GM20431 (cell line): ENCODE measurements at regions not wholly inside any gene's neighbourhood (a gene's known extent, or its start where the extent isn't known, plus 50 kb on each side); places are given as distances from the start of the nearest gene placed in this dataset.
"Not testable (repeated sequence)": the region's sequence is repeated elsewhere in the genome, so short reads cannot be mapped to it uniquely, and the experiment has no call there.

ENCODE experiments used
- in situ Hi-C: fragments of 300-500 bp; cut with MseI, MboI; formaldehyde crosslinking; loops from one replicate; pipeline ENCODE4 v1.15.0; 2020; ENCODE audit warnings: low sequenced_read_pairs; ENCODE audit not compliant: unreplicated experiment

GRCh38 chr13:62721893-62722292, 1306.2 kb upstream of the PCDH20 start:
- in situ Hi-C loops = no loop called here

- in situ Hi-C loops = not testable (repeated sequence)
Observed at GRCh38 chr13:62711948-62712347, 1296.3 kb upstream of the PCDH20 start.

GRCh38 chr13:62710787-62711186, 1295.1 kb upstream of the PCDH20 start:
- in situ Hi-C loops = no loop called here

DNA sequence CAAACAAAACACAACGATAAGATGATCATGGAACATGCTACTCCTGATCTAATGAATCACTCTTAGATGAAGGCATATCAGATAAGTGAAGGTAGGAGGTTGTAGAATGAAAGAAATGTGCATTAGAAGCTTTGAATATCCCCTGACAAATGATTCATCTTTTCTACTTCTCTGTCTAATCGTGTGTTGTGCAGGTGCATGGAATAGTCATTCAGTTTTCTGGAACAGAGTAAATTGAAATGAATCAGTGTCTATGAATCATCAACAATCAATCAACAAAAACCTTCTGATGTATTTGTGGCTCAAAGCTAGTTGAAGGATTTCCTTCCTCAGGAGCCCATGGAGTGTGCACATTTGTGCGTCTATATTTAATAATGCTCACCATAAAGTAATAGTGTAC, 1290.4 kb upstream of the PCDH20 start:
- in situ Hi-C loops = no loop called here

- in situ Hi-C loops = no loop called here
Observed at GRCh38 chr13:62704875-62705274, 1289.2 kb upstream of the PCDH20 start.

DNA sequence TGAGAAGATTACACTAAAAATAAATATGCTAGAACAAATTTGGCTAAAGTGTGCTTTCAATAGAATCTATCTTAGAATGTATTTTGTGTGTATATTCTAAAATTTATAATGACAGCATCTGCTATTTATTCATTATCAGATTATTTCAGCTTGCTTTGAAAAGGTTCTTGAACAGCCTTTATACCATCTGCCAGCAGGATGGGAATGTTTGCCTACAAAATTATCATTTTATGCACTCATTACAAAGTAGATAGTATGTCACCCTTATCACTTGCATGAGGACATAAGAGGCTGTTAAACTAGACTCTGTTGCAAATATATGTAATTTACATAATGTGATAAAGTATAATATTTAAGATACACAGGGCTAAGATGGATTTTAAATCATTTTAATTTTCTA, 1286.9 kb upstream of the PCDH20 start:
- in situ Hi-C loops = no loop called here

GRCh38 chr13:62697701-62698100, 1282.1 kb upstream of the PCDH20 start:
- in situ Hi-C loops = no loop called here

DNA sequence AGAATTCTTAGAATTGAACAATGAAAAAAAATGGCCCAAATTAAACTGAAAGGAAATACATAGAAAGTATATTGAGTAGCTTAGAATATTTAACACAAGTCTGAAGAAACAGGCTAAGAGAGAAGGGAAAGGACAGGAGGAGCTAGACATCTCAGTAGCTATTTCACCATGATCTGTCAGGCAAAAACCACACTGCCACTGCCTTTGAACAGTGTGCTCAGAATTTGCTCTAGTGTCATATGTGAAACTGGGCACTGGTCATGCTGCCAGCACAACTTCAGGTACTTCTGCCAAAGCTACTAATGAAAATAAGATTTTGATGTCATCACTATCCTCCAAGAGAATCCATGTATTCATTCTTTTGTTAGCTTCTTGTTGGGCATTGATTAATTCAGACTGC, 1280.8 kb upstream of the PCDH20 start:
- in situ Hi-C loops = no loop called here

DNA sequence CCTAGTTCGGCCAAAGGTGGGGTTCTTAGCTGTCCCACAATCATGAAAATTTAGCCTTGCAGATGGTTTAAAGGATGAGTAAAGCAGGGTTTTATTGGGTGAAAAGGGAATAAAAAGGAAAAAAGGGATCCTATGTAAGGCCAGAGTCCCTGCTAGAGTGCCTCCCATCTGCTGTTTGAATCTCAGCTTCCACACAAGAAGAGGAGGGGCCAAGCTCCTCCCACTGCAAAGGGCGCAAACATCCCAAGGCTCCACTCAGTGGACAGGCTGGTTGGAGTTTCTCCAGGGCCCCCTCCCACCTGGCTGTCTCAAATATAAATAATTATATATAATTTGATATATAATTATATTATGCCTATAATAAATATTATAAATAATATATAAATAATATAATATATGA, 1272.1 kb upstream of the PCDH20 start:
- in situ Hi-C loops = no loop called here

- in situ Hi-C loops = no loop called here
Observed at GRCh38 chr13:62684359-62684758, 1268.7 kb upstream of the PCDH20 start.

DNA sequence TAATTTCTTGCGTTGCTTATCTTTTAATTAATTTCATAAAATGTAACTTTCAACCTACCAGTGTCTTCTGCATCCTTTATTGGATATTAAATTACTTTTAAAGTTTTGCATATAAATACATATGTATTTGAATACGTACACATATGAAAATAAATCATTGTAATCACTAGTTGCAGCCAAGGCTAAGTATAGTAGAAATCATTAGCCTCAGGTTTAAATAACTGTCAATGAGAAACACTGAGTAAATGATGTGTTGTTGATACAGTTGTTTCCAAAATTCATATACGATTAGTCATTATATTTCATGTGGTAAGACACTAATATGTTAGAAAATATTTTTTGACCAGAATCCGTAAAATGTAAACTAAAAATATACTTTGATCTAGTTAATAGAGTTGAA, 1267.1 kb upstream of the PCDH20 start:
- in situ Hi-C loops = no loop called here

GRCh38 chr13:62678039-62678438, 1262.4 kb upstream of the PCDH20 start:
- in situ Hi-C loops = no loop called here

DNA sequence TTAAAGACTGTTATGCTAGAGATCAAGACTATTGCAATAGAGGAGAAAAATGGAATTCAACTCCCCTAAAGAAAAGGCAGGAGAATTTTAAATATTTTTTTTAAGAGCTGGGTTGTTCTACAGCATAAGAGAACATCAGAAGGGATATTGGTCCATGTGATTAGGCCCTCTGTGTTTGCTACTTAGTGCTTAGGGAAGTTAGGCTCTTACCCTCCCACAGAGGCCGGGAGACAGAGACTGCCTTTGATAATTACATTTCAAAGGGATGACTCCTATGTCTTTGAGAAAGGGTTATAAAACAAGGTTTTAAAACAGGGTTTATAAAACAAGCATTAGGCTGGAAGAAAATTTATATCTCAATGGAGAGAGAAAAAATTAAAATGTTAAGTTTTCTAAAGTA, 1248.1 kb upstream of the PCDH20 start:
- in situ Hi-C loops = no loop called here

GRCh38 chr13:62659365-62659764, 1243.7 kb upstream of the PCDH20 start:
- in situ Hi-C loops = no loop called here

DNA sequence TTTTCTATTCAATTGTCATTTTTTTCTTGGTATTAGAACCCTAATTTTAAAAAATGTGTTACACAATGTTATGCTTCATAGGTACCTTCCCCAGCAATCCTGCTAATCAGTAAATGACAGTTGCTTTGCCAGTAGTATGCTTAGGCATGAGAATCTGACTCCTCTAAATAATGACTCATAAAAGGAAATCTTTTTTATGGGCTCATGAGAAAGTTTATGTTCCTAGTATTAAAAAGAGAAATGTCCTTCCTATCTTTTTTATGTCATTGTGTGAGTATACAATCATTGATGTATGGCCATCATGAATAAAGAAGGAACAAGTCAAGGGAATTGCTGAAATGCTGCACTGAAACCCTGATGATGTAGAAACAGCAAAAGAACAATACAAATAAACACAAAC, 1237.7 kb upstream of the PCDH20 start:
- in situ Hi-C loops = no loop called here

DNA sequence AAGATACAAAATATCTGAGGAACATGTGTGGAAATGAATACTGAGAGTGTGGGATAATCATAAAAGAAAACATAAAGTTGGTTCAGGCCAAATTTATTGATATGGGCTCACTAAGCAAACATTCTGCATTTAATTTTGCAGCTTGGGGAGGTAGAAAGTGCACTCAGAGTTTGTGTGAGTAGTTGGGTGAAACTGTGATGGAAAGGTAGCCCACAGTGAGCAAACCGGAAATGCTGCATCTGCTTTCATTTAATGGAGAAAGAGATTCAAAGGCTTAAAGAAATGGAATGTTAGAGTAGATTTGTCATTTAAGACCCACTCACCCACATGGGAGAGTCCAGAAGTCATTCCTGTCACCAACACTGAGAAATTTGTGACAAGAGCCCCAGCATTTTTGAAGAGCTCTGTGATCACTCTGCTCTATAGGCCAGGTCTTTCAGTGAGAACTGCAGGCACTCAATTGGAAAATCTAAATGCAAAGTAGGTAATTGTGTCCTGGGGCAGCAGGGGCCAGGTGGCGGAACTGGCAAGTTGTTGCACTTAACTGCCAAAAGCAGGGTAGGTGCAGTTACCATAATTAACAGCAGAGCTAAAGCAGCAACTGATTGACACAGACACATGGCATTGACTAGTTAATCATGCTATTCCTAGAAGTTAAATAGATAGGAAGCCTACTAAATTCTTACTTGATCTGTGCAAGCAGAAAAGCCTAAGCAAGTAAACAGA, 1228.3 kb upstream of the PCDH20 start:
- in situ Hi-C loops = no loop called here

DNA sequence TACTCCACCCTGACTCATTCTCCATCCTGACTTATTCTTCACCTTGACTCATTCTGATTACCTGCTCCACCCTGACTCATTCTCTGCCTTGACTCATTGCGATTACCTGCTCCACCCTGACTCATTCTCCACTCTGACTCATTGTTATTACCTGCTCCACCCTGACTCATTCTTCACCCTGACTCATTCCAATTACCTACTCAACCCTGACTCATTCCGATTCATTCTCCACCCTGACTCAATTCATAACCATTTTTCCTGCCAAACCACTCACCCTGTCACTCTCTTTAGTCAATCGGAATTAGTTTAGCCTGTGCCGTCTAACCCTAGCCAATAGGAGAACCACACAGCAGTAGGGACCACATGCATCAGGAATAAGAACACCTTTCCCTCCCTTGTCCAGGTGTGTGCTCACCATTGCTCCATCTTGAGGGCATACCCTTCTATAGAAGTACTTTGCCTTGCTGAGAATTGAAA, 1227.4 kb upstream of the PCDH20 start:
- in situ Hi-C loops = no loop called here

- in situ Hi-C loops = no loop called here
Observed at GRCh38 chr13:62635161-62635560, 1219.5 kb upstream of the PCDH20 start.

GRCh38 chr13:62633448-62633847, 1217.8 kb upstream of the PCDH20 start:
- in situ Hi-C loops = no loop called here

DNA sequence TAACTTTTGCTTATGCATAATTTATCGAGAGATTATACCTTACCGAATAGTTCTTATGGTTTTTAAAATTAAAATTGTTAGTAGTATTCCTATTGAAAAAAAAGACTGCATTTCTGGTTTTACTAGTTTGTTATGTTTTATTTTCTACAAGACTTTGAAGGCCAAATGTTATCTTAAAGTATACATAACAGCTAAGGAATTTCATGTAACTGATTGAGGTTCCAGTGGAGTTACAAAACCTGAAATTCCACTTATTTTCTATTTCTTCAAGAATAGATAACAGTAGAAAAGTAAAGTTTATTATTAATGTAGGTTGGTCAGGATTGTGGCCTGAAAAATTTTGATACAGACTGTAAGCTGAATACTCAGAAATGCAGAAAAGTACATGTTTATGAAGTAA, 1216.0 kb upstream of the PCDH20 start:
- in situ Hi-C loops = no loop called here

GRCh38 chr13:62631124-62631523, 1215.5 kb upstream of the PCDH20 start:
- in situ Hi-C loops = no loop called here

DNA sequence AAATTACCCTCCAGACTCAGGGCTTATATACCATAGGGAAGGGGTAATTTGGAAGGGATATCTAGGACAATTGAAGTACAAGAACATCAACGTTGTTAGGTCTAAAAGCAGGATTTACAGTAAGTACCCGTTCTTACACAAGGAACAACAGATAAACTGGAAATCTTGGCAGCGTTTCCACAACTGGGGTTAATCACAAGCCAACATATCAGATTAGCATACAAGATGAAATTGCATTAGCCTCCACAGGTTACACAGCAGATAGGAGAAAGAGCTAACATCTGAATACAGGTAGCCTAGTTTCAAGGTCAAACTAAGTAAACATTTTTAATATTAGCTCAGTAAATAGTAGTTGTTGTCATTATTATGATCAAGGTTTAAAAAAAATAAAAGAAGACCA, 1214.0 kb upstream of the PCDH20 start:
- in situ Hi-C loops = no loop called here
